Psoas muscle (tissue), 7 donors: ENCODE measurements at regions not wholly inside any gene's neighbourhood (a gene's known extent, or its start where the extent isn't known, plus 50 kb on each side); places are given as distances from the start of the nearest gene placed in this dataset.

ENCODE experiments used
- ATAC-seq, 4 donors: fragments of 200-7000 bp; cut with Tn5 transposase; one replicate each; pipeline ENCODE4 v1.9.1; 2020; ENCODE audit warnings: moderate library complexity in 3 of 4, mild to moderate bottlenecking in 2 of 4
- DNase-seq, 2 donors: peaks; one replicate each; pipeline ENCODE4 v3.0.0-alpha.2; 2020
- H3K27ac ChIP-seq: fragments of 200-600 bp; one replicate; pipeline ENCODE4 v1.8.0; 2022
- H3K27me3 ChIP-seq, 3 donors: fragments of 200-600 bp in 1 of 3; one replicate each; pipeline versions ENCODE4 v1.6.1 to v1.8.0; 2013 to 2022; ENCODE audit warnings: low read length in 2 of 3, mild to moderate bottlenecking in 2 of 3, moderate library complexity in 1 of 3; ENCODE audit not compliant: insufficient read depth in 3 of 3
- H3K36me3 ChIP-seq, 2 donors: fragments of 200-600 bp in 1 of 2; one replicate each; pipeline versions ENCODE4 v1.6.1 to v1.8.0; 2013 to 2022; ENCODE audit warnings: low read depth in 1 of 2, mild to moderate bottlenecking in 1 of 2, moderate library complexity in 1 of 2; ENCODE audit not compliant: insufficient read depth in 1 of 2
- H3K4me1 ChIP-seq: fragments of 200-600 bp; one replicate; pipeline ENCODE4 v1.8.0; 2022
- H3K4me3 ChIP-seq: fragments of 200-600 bp; one replicate; pipeline ENCODE4 v1.8.0; 2022; ENCODE audit warnings: mild to moderate bottlenecking
- H3K9me3 ChIP-seq: fragments of 200-600 bp; one replicate; pipeline ENCODE4 v1.8.0; 2022
- WGBS, 3 donors: extraction: QIAGEN DNeasy Blood & Tissue Kit; methylation state at CpG; one replicate each; pipeline versions ENCODE4 v1.1.6 to v1.1.7; 2013; 5-methylcytosine and 5-hydroxymethylcytosine counted together
- intact Hi-C, 2 donors: fragments of 100-400 bp; cut with DNase I; formaldehyde crosslinking; loops; one replicate each; pipeline versions ENCODE4 v1.11.0 to v1.14.2; 2022
- TF ChIP-seq, protein P1 (sequence below): fragments of 200-600 bp; IDR thresholded peaks from one replicate; pipeline ENCODE4 v1.8.0; 2022; ENCODE audit warnings: antibody characterized with exemption
- donor health status: healthy with polysubstance abuse.
- donor health status: DM: no; HTN: no; CAD: no; lungs with moderate emphysema.
- donor health status: Bipolar disorder and iron deficiency.
- donor health status: healthy.
- donor health status: DM: yes; HTN: yes; CAD: no.
- donor health status: DM: no; HTN: no; CAD: no.
- donor health status: DM: yes; HTN: yes; CAD: no.

DNA sequence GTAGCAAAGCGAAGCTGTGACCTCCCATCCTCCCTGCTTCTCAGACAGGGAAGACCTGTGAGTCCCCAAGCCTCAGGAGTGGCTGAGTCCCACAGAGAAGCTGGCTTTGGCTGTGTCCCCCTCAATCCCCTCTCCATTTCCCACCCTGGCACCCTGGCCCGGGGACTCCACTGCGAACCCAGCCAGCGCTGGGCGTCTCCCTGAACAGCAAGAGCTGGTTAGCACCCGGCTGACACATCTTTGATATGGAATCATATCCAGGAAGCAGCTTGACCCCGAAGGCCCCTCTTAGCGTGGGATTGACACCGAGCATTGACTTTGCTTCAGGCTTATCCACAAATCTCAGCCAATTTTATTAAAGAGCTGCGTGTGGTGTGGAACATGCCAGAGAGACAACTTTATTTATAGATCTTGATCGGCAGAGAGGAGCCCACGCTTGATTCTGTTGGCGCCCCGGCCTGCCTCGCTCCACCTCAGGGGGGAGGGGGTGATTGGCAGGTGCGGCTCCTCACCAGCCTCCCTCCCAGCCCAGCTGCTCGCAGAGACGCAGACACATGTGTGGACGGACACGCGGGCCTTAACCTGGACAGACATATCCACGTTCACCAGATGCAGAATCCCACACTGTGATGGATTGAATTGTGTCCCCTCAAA lies 120.7 kb upstream of the MVB12B start:
- no peak for DNase-seq
- intact Hi-C loops, result no loop called here
- WGBS, 3 donors, result 59 to 66% (median 61%) methylated on average over 22 of the region's 22 CpGs
- no peak overlapping the region for H3K4me3 ChIP-seq
- no peak overlapping the region for H3K27ac ChIP-seq
- H3K4me1 ChIP-seq, result no peaks in the 10 kb centered on the region
- no peaks in the 10 kb centered on the region for H3K36me3 ChIP-seq
- no peak for ATAC-seq
- peaks cover 0 to 14% (median 6%) of the 10 kb centered on the region in 3 donors for H3K27me3 ChIP-seq
- H3K9me3 ChIP-seq, result no peaks in the 10 kb centered on the region
- TF ChIP-seq, protein P1, sequence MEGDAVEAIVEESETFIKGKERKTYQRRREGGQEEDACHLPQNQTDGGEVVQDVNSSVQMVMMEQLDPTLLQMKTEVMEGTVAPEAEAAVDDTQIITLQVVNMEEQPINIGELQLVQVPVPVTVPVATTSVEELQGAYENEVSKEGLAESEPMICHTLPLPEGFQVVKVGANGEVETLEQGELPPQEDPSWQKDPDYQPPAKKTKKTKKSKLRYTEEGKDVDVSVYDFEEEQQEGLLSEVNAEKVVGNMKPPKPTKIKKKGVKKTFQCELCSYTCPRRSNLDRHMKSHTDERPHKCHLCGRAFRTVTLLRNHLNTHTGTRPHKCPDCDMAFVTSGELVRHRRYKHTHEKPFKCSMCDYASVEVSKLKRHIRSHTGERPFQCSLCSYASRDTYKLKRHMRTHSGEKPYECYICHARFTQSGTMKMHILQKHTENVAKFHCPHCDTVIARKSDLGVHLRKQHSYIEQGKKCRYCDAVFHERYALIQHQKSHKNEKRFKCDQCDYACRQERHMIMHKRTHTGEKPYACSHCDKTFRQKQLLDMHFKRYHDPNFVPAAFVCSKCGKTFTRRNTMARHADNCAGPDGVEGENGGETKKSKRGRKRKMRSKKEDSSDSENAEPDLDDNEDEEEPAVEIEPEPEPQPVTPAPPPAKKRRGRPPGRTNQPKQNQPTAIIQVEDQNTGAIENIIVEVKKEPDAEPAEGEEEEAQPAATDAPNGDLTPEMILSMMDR, result no peak

DNA sequence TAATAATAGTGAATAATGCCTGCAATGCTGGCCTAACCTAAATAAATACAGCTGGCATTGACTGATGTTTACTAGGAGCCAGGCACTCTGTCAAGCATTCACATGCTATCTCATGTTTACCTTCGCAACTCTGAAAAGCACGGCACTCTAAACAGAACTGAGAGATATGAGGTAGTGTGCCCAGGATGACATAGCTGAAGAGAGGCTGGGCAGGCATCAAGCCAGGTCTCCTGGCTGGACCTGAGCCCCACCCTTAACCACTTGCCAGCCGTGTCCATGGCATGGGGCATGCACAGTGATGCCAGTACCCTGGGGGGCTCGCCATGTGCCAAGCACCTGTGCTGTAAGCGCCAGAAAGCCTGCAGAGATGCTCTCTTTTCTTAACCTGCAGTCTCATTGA lies 119.4 kb upstream of the MVB12B start:
- no peak for ATAC-seq

DNA sequence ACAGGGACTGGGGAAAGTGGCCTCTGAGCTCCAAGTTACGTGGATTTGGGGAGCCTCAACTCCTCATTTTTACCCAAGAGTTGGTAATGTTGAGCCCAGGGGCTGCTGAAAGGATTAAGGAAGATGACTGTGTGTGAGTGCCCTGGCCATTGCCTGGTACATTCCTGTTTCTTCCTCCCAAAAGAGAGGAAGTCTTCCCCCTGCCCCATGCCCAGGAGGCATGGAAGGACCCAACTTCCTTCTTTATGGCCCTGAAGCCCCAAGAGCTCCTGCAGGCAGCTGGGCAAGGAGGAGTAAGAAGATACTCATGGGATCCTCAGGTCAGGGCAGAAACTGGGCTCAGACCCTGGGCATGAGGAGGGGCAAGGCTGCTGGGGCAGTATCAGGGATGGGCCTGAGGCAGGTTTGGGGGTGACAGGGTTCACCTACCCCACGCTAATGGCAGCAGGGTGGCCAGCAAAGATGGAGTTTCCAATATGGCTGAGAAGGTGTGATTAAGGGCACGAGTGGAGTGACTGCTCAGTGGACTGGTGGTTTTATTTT lies 118.3 kb upstream of the MVB12B start:
- intact Hi-C loops, result no loop called here
- TF ChIP-seq, protein P1, result no peak
- no peak for DNase-seq
- Histone ChIP-seq H3K36me3 (no peaks in the 10 kb centered on the region), H3K9me3 (peaks cover 3% of the 10 kb centered on the region), H3K4me3 (no peak overlapping the region), H3K27ac (no peak overlapping the region), H3K4me1 (no peaks in the 10 kb centered on the region), H3K27me3 (peaks cover 0 to 19% (median 8%) of the 10 kb centered on the region in 3 donors)
- WGBS, 3 donors, result 73 to 78% (median 76%) methylated on average over 3 of the region's 3 CpGs
- ATAC-seq, result no peak

More for the DNA sequence above, 119.4 kb upstream of the MVB12B start:
- Histone ChIP-seq H3K27ac (no peak overlapping the region), H3K9me3 (no peaks in the 10 kb centered on the region), H3K27me3 (peaks cover 0 to 19% (median 8%) of the 10 kb centered on the region in 3 donors), H3K4me1 (no peaks in the 10 kb centered on the region), H3K36me3 (no peaks in the 10 kb centered on the region), H3K4me3 (no peak overlapping the region)
- intact Hi-C loops, result no loop called here
- TF ChIP-seq, protein P1, result no peak
- 63 to 74% (median 65%) methylated on average over 5 of the region's 5 CpGs for WGBS, 3 donors
- DNase-seq, result no peak

DNA sequence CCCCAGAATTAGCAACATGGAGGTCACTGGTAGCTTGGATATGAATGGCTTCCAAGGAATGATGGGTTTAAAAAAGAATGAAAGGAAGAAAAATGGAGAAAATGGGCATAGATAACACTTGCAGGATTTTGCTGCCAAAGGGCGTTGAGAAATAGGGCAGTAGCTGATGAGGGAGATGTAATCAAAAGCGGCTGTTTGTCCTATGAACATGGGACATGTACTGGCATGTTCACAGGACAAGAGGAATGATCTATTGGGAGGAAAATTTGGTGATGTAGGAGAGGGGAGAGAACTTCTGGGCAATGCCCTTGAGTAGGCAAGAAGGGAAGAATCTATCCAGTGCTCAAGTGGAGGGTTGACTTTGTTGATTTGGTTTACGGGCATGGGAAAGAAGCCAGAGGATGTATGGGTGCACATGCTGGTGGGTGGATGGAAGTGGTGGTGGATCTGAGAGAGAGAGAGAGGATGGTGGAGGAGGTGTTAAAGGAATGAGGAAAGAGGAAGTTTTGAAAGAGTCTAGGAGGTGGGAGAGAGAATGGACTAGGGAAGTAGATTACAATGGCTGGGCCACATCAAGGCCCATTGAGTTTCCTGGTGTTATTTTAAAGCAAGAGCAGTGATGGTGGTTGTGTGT lies 115.1 kb upstream of the MVB12B start:
- H3K4me1 ChIP-seq, result no peaks in the 10 kb centered on the region
- TF ChIP-seq, protein P1, result no peak
- no peak overlapping the region for H3K4me3 ChIP-seq
- peaks cover 0 to 14% (median 6%) of the 10 kb centered on the region in 3 donors for H3K27me3 ChIP-seq
- no peaks in the 10 kb centered on the region for H3K36me3 ChIP-seq
- WGBS, 3 donors, result 78 to 84% (median 80%) methylated on average over 3 of the region's 3 CpGs
- intact Hi-C loops, result no loop called here
- H3K9me3 ChIP-seq, result peaks cover 13% of the 10 kb centered on the region
- ATAC-seq (no peak), DNase-seq (no peak)
- no peak overlapping the region for H3K27ac ChIP-seq
